Thymus (tissue), 11 donors: ENCODE measurements at regions not wholly inside any gene's neighbourhood (a gene's known extent, or its start where the extent isn't known, plus 50 kb on each side); places are given as distances from the start of the nearest gene placed in this dataset.

Experiments
- DNase-seq, 9 donors: peaks; one replicate each; pipeline ENCODE4 v3.0.0-alpha.2; 2013; ENCODE audit warnings: low spot score in 9 of 9, low read depth in 6 of 9, missing footprints in 1 of 9
- H3K27ac ChIP-seq, 2 donors: one replicate each; pipeline ENCODE4 v1.5.1; 2013; ENCODE audit warnings: control low read depth in 1 of 2, low read depth in 1 of 2, low read length in 1 of 2, mild to moderate bottlenecking in 1 of 2, moderate library complexity in 1 of 2
- H3K27me3 ChIP-seq, 2 donors: one replicate each; pipeline ENCODE4 v1.5.1; 2013; ENCODE audit warnings: low read length in 1 of 2; ENCODE audit not compliant: control insufficient read depth in 2 of 2, insufficient read depth in 1 of 2
- H3K36me3 ChIP-seq, 2 donors: one replicate each; pipeline ENCODE4 v1.5.1; 2013; ENCODE audit warnings: low read length in 1 of 2, mild to moderate bottlenecking in 1 of 2, moderate library complexity in 1 of 2; ENCODE audit not compliant: control insufficient read depth in 2 of 2, insufficient read depth in 2 of 2
- H3K4me1 ChIP-seq, 2 donors: one replicate each; pipeline ENCODE4 v1.5.1; 2013; ENCODE audit warnings: low read length in 2 of 2; ENCODE audit not compliant: control insufficient read depth in 2 of 2, insufficient read depth in 2 of 2
- H3K4me3 ChIP-seq, 2 donors: one replicate each; pipeline ENCODE4 v1.5.1; 2013; ENCODE audit warnings: low read length in 2 of 2, control low read depth in 1 of 2, mild to moderate bottlenecking in 1 of 2
- H3K9me3 ChIP-seq, 2 donors: one replicate each; pipeline ENCODE4 v1.5.1; 2013; ENCODE audit warnings: low read length in 1 of 2, mild to moderate bottlenecking in 1 of 2; ENCODE audit not compliant: control insufficient read depth in 2 of 2, insufficient read depth in 1 of 2
- WGBS: extraction: QIAGEN DNeasy Blood & Tissue Kit; methylation state at CpG from one replicate; pipeline ENCODE4 v1.1.7; 2013; 5-methylcytosine and 5-hydroxymethylcytosine counted together
- donor health status: healthy.

- 94% methylated on average over 10 of the region's 10 CpGs for WGBS
- H3K36me3 ChIP-seq = no peaks in the 10 kb centered on the region
- H3K4me1 ChIP-seq = no peaks in the 10 kb centered on the region
- no peak overlapping the region for H3K27ac ChIP-seq
- H3K9me3 ChIP-seq = no peaks in the 10 kb centered on the region
- no peaks in the 10 kb centered on the region for H3K27me3 ChIP-seq
- no peak overlapping the region for H3K4me3 ChIP-seq
- DNase-seq = no peak
These were observed 791.2 kb downstream of the BRD1 start for GRCh38 chr22:49036513-49036912.

DNA sequence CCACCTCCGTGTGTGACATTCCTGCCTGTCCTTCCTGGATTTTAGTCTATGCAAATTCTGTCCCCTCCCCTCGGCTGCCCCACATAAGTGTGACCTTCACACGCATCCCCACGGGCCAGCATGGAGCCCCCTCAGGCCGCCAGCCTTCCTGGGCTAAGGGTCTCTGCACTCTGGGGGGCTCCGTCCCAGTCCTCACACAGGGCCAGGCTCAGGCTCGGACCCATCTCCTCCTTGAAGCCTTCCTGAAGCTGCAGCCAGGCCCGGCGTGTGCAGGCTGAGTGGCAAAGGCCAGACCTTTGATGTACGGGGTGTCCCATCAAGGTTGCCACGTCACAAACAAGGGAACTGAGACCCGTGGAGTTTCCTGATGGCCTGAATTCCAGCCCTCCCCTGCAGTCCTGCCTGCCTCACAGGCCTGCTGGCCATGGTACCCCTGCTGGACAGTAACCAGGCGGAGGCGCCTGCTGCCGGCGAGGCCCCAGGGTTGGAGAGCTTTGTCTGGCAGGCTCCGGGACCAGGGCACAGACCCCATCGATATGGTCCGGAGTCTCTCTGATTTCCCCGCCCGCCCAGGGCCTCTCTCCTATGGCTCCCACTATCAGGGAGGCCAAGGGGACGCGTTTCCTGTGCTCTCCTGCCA is 791.7 kb downstream of the BRD1 start:
- H3K27me3 ChIP-seq = no peaks in the 10 kb centered on the region
- no peak overlapping the region for H3K4me3 ChIP-seq
- DNase-seq = no peak
- WGBS = 86% methylated on average over 23 of the region's 23 CpGs
- H3K36me3 ChIP-seq = no peaks in the 10 kb centered on the region
- H3K9me3 ChIP-seq = no peaks in the 10 kb centered on the region
- no peaks in the 10 kb centered on the region for H3K4me1 ChIP-seq
- no peak overlapping the region for H3K27ac ChIP-seq

DNA sequence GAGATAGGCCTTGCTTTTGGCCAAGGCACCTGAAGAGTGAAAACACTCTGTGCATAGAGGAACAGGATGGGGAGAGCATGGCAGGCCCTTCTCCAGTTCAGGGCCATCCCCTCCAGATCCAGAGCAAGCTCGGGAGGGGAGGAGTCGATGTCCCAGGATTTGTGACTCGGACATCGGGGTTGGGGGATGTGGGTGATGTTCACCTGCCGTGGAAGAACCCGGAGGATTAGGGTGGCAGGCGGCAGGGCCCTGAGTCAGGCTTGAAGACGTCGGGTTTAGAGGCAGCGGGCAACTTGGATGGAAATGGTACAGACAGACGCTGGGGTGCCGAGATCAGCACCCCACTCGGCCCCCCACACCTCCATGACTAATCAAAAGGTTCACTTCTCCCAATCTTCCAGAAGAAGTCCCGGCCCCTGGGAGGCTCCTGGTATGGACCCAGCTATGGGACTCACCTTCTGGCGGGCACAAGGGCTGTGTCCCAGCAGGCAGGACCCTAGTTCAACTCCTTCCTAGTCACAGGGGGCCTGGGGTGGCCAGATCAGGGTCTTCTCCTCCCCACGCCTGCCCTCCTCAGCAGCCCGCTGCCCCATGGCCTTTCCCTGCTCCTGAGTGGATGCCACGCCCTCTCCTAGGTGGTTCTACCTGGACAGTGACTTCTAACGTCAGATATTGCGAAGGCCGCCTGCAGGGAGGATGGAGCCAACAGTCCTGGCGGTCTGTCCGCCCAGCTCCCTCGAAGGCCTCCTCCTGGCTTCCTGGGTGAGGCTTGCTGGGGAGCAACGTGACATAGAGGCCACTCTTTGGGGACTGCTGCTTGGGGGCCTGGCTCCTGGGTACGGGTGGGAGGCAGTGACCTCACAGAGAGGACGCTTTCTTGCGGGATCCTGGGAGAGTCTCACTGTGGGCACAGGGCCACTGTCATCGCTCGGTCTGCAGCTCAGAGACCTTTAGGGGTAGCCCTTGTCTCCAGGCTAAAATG is 792.5 kb downstream of the BRD1 start:
- WGBS = 89% methylated on average over 30 of the region's 30 CpGs
- H3K27me3 ChIP-seq = no peaks in the 10 kb centered on the region
- DNase-seq = no peak

GRCh38 chr22:49033616-49034015 is 794.1 kb downstream of the BRD1 start:
- Histone ChIP-seq H3K4me1 (no peaks in the 10 kb centered on the region), H3K9me3 (no peaks in the 10 kb centered on the region), H3K36me3 (no peaks in the 10 kb centered on the region), H3K27me3 (no peaks in the 10 kb centered on the region), H3K27ac (no peak overlapping the region), H3K4me3 (no peak overlapping the region)
- 94% methylated on average over 9 of the region's 9 CpGs for WGBS
- no peak for DNase-seq

More for the DNA sequence above, 792.5 kb downstream of the BRD1 start:
- no peak overlapping the region for H3K27ac ChIP-seq
- no peaks in the 10 kb centered on the region for H3K9me3 ChIP-seq
- no peak overlapping the region for H3K4me3 ChIP-seq
- no peaks in the 10 kb centered on the region for H3K36me3 ChIP-seq
- no peaks in the 10 kb centered on the region for H3K4me1 ChIP-seq

GRCh38 chr22:49032821-49033220 is 794.9 kb downstream of the BRD1 start:
- Histone ChIP-seq H3K4me3 (no peak overlapping the region), H3K27me3 (no peaks in the 10 kb centered on the region), H3K9me3 (no peaks in the 10 kb centered on the region), H3K36me3 (no peaks in the 10 kb centered on the region), H3K4me1 (no peaks in the 10 kb centered on the region), H3K27ac (no peak overlapping the region)
- DNase-seq = no peak
- 87% methylated on average over 17 of the region's 17 CpGs for WGBS

GRCh38 chr22:49031746-49032330 is 795.8 kb downstream of the BRD1 start:
- WGBS = 70% methylated on average over 6 of the region's 6 CpGs
- no peak overlapping the region for H3K27ac ChIP-seq
- no peak for DNase-seq
- H3K27me3 ChIP-seq = no peaks in the 10 kb centered on the region
- H3K9me3 ChIP-seq = no peaks in the 10 kb centered on the region
- no peak overlapping the region for H3K4me3 ChIP-seq
- no peaks in the 10 kb centered on the region for H3K4me1 ChIP-seq
- H3K36me3 ChIP-seq = no peaks in the 10 kb centered on the region

DNA sequence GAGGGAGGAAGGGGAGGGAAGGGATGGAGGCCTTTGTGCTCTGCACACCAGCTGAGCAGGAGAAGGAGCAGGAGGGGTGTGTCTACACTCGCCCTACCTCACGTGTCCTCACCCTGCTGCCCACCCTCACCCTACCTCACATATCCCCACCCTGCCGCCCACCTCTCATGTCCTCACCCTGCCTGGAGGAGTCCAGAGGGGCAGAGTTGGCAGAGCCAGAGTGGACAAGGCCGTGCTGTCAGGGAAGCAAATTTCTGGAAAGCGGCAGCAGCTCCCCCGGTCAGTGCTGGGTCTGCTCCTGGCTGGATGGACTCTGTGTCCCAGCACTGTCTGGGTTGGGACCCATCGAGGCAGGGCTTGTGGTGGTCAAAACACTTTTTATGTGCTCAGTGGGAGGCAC is 799.6 kb downstream of the BRD1 start:
- no peaks in the 10 kb centered on the region for H3K36me3 ChIP-seq
- no peak overlapping the region for H3K27ac ChIP-seq
- DNase-seq = no peak
- H3K9me3 ChIP-seq = no peaks in the 10 kb centered on the region
- H3K4me1 ChIP-seq = no peaks in the 10 kb centered on the region
- WGBS = 90% methylated on average over 7 of the region's 7 CpGs
- no peaks in the 10 kb centered on the region for H3K27me3 ChIP-seq
- H3K4me3 ChIP-seq = no peak overlapping the region

DNA sequence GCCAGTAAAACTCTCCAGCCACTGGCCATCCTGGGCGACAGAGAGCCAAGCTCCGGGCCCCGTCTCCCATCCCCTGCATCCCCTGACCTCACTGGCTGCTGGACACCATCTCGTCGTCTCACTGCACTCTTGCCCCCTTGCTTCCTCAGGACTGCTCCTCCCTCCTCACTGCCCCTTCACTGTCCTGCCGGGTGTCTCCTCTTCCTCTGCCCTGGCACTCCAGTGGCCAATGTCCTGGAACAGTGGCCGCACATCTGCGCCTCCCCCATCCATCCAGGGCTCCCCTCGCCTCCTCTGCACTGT is 800.4 kb downstream of the BRD1 start:
- no peak for DNase-seq
- no peaks in the 10 kb centered on the region for H3K27me3 ChIP-seq
- H3K9me3 ChIP-seq = no peaks in the 10 kb centered on the region
- no peaks in the 10 kb centered on the region for H3K36me3 ChIP-seq
- no peak overlapping the region for H3K4me3 ChIP-seq
- H3K4me1 ChIP-seq = no peaks in the 10 kb centered on the region
- no peak overlapping the region for H3K27ac ChIP-seq
- WGBS = 89% methylated on average over 9 of the region's 9 CpGs
